ENCODE measurements at regions not wholly inside any gene's neighbourhood (a gene's known extent, or its start where the extent isn't known, plus 50 kb on each side); places are given as distances from the start of the nearest gene placed in this dataset.

GRCh38 chr1:177356674-177357435 is 186.1 kb downstream of the BRINP2 start:
- Histone ChIP-seq H3K36me3 (no peaks in the 10 kb centered on the region), H3K4me3 (no peak overlapping the region), H3K4me1 (no peaks in the 10 kb centered on the region), H3K9me3 (no peaks in the 10 kb centered on the region), H3K27me3 (no peaks in the 10 kb centered on the region), H3K27ac (no peak overlapping the region)
- no peak for TF ChIP-seq CTCF (IDR thresholded peaks at IDR 0.05)
- intact Hi-C loops (cut with DNase I): no loop called here
- DNase-seq: no peak
- no peak for ATAC-seq

- DNase-seq: no peak
- intact Hi-C loops (cut with DNase I): no loop called here
- ATAC-seq: peak; percentile 53
Measured at GRCh38 chr1:177355575-177355974, 184.8 kb downstream of the BRINP2 start.

GRCh38 chr1:177354247-177354646 is 183.5 kb downstream of the BRINP2 start:
- Histone ChIP-seq H3K27ac (no peak overlapping the region), H3K9me3 (no peaks in the 10 kb centered on the region), H3K4me3 (no peak overlapping the region), H3K36me3 (no peaks in the 10 kb centered on the region), H3K4me1 (peaks cover 7% of the 10 kb centered on the region), H3K27me3 (no peaks in the 10 kb centered on the region)
- TF ChIP-seq CTCF (IDR thresholded peaks at IDR 0.05): no peak
- intact Hi-C loops (cut with DNase I): no loop called here
- ATAC-seq (no peak), DNase-seq (no peak)

More at GRCh38 chr1:177355575-177355974, 184.8 kb downstream of the BRINP2 start:
- TF ChIP-seq CTCF (IDR thresholded peaks at IDR 0.05): peak; percentile 40
- Histone ChIP-seq H3K36me3 (no peaks in the 10 kb centered on the region), H3K4me1 (peaks cover 5% of the 10 kb centered on the region), H3K9me3 (no peaks in the 10 kb centered on the region), H3K27me3 (no peaks in the 10 kb centered on the region), H3K4me3 (no peak overlapping the region), H3K27ac (no peak overlapping the region)

GRCh38 chr1:177351361-177352108 is 180.8 kb downstream of the BRINP2 start:
- ATAC-seq: peak; percentile 89
- H3K27ac ChIP-seq: no peak overlapping the region
- intact Hi-C loops (cut with DNase I): no loop called here

GRCh38 chr1:177346790-177347359 is 176.1 kb downstream of the BRINP2 start:
- intact Hi-C loops (cut with DNase I): no loop called here
- Histone ChIP-seq H3K36me3 (no peaks in the 10 kb centered on the region), H3K9me3 (no peaks in the 10 kb centered on the region), H3K27me3 (no peaks in the 10 kb centered on the region), H3K4me3 (no peak overlapping the region), H3K27ac (no peak overlapping the region), H3K4me1 (peaks cover 7% of the 10 kb centered on the region)
- no peak for TF ChIP-seq CTCF (IDR thresholded peaks at IDR 0.05)
- DNase-seq (no peak), ATAC-seq (no peak)

More at GRCh38 chr1:177351361-177352108, 180.8 kb downstream of the BRINP2 start:
- peak; percentile 80 for DNase-seq
- no peaks in the 10 kb centered on the region for H3K36me3 ChIP-seq
- no peaks in the 10 kb centered on the region for H3K9me3 ChIP-seq
- H3K4me1 ChIP-seq: peaks cover 7% of the 10 kb centered on the region
- TF ChIP-seq CTCF (IDR thresholded peaks at IDR 0.05): no peak
- no peak overlapping the region for H3K4me3 ChIP-seq
- no peaks in the 10 kb centered on the region for H3K27me3 ChIP-seq
